Hypothalamus (tissue), 51 donors: ENCODE measurements at regions not wholly inside any gene's neighbourhood (a gene's known extent, or its start where the extent isn't known, plus 50 kb on each side); places are given as distances from the start of the nearest gene placed in this dataset.

Experiments used
- DNase-seq, 51 donors: peaks; one replicate each; lab custom pipeline; 2025; lab: John Stamatoyannopoulos, UW

- DNase-seq = no peak
Measured at GRCh38 chr22:42217752-42218280, 52.6 kb downstream of the TCF20 start.

GRCh38 chr22:42217019-42217751, 53.3 kb downstream of the TCF20 start:
- peak in 1 of 51 donors; percentile 11 for DNase-seq

- DNase-seq = peak in 48 of 51 donors; percentile 23 to 94 (median 72)
Measured at GRCh38 chr22:42214633-42215415, 55.6 kb downstream of the TCF20 start.

- no peak for DNase-seq
Measured at GRCh38 chr22:42208362-42208761, 62.1 kb downstream of the TCF20 start.

DNA sequence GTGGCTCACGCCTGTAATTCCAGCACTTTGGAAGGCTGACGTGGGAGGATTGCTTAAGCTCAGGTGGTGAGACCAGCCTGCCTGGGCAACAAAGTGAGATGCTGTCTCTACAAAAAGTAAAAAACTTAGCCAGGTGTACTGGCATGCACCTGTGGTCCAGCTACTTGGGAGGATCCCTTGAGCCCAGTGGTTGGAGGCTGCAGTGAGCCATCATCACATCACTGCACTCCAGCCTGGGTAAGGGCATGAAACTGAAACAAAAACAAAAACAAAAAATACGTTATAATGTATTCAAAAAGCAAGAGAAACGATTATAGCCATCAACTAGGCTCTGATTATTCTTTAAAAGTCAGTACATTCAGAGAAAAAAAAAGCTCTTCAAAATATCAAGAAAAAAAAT, 62.5 kb downstream of the TCF20 start:
- DNase-seq = no peak

DNA sequence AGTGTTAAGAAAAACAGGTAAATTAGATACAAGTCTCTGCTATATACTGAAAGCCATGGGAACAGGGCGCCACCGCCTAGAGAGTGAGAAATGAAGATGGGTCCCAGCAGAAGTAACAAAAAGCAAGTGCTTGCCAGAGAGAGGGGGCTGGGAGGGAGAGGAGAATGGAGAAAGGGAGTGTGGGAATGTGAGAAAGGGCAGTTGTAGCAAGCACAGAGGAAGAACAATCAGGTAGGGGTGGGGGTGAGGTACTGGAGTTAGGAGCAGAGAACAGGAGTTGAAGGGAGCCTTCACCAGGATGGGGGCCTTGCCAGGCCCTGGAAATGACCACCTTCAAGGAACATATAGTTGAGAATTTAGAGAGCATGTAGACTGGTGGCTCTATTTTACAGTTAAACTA, 66.8 kb downstream of the TCF20 start:
- DNase-seq = no peak

GRCh38 chr22:42202669-42203068, 67.8 kb downstream of the TCF20 start:
- DNase-seq = no peak

DNA sequence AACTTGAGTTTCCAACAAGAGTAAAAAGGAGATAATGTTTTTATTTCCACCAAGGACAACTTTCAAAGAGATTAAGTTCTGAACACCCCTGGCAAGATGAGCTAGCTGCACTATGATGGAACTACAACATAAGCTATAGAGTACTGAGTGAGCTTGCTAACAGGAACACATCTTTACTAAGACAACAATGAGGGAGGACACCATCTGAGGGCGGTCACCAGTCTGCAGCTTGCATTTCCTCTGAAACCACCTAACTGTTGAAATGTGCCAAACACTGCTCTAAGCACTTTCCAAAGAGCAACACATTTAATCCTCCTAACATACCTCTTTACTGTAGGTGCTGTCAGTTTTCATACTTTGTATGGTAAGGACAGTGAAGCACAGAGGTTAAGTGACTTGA, 68.4 kb downstream of the TCF20 start:
- DNase-seq = no peak

DNA sequence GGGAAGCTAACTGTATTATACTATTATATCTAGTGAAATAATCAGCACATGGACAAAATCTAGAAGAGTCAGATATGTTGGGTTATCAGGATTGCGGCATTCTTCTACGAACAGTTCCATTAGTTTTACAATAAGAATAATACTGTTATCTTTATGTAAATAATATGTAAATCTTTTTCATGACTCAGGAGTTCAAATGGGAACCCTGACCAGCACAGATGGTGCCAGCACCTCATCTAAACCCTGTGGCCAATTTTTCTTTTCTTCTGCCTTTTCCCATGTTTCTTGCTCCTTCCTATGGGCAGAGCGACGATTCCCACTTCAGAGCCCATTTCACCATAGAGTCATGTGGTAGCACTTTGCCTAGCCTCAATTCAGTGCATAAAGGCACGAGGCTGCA, 68.4 kb upstream of the CYP2D6 start:
- no peak for DNase-seq

DNA sequence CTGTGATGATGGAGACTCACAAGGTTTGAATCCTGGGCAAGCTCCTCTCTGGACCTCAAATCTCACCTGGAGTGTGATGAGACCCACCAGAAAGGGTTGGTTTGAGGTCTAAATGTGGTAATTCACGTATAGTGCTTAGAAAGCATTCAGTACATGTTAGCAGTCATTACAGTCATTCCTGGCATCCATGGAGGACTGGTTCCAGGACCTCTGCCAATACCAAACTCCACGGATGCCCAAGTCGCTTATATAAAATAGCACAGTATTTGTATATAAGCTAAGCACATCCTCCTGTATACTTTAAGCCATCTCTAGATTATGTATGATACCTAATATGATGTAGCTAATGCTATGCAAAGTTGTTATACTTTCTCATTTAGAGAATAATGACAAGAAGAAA, 67.6 kb upstream of the CYP2D6 start:
- DNase-seq = no peak

DNA sequence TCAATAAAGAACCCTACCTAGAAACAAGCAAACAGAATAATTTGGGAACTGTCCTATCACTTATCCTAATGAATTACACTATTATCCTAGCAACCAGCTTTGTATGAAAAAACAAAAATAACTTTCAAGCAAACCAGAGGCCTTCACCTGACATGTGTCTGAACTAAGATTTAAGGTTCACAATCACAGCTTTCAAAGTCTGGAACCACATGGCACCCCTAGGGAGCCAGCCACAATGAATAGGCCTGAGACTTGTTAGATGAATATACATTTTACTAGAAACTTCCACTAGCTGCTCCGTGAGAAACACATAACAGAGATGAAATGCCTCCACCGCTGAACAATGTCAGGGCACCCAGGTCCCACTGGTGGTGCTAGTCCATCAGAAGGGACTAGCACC, 65.8 kb upstream of the CYP2D6 start:
- no peak for DNase-seq

- DNase-seq = no peak
Measured at GRCh38 chr22:42194953-42195352, 64.3 kb upstream of the CYP2D6 start.

DNA sequence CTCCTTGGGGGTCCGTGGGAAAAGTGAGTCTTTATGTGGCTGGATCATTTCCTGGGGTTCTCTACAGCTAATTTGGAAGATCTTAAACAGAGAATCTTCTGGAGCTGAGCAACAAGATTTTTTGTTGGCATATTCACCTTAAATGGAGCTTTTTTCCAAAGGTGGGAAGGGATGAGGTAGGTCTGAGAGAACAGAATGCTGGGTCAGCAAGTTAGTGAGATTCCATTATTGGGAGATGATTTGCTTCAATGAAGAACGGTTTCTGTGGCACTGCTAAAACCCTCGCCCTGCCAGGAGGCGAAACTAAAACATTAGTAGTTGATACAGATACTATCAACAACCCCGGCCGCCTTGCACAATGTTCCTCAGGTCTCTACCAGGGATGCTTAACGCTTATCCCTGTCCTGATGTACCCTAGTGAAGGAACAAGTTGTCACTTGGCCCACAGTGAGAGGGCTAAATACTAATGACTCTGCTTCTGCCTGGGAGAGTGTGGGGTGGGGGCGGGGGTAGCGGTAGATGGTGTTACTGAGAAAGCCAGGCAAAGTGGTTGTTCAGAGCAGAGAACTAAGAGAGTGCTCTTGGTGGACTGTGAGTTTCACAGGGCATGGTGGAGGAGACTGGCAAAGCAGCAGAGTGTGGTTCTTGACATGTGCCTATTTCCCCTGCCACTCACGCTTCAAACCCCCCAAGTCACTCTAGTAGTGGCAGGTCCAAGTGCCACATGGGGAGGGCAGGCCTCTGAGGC, 63.7 kb upstream of the CYP2D6 start:
- DNase-seq = no peak

- DNase-seq = no peak
Measured at GRCh38 chr22:42192547-42192946, 61.9 kb upstream of the CYP2D6 start.

DNA sequence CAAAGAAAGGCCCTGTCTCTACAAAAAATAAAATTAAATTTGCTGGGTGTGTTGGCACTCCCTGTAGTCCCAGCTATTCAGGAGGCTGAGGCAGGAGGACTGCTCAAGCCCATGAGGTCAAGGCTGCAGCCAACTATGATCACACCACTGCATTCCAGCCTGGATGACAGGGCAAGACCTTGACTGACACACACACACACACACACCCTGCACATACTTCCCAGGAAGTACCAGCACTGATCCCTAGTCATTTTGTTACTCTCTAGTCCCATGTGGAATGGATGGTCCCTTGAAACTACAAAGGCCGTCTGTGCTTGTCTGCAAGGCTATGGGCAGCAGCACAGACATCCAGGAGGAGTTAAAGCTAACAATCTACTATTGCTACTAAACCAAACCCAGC, 59.7 kb upstream of the CYP2D6 start:
- DNase-seq = no peak

DNA sequence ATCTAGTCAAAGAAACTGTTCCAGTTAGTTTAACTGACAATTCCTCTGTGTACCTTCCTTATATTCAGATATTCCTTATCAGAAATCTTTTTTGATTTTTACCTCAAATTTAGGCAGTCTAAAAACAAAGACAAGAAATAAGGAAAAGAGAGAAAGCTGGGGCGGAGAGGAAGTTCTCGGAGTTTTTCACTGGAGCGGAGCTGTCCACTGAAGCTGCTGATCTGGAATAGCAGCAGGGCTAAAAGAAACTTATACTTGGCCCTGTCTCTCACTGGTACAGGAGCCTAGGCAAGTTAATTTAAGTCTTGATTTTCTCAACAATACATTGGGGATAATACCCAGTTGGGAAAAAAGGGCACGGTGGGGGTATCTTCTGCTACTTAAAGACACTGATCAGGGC, 59.2 kb upstream of the CYP2D6 start:
- DNase-seq = no peak

- DNase-seq = no peak
Measured at GRCh38 chr22:42188808-42189447, 58.3 kb upstream of the CYP2D6 start.

DNA sequence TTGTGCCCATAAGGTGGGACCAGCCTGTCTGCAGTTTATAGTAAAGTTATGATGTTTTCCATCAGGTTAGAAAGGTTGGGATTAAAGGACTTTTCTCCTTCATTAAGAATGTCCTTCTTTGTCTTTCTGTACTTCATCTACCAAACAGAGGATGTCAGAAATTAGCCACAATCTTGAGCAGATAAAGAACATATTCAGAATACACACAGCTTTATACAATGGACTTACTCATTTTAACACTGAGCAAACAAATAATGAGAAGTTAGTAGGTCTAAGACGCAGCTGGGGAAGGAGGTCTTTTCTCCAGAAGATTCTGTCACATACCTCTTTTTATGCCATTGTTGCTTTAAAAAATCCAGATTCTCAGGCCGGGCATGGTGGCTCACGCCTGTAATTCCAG, 57.0 kb upstream of the CYP2D6 start:
- DNase-seq = no peak

DNA sequence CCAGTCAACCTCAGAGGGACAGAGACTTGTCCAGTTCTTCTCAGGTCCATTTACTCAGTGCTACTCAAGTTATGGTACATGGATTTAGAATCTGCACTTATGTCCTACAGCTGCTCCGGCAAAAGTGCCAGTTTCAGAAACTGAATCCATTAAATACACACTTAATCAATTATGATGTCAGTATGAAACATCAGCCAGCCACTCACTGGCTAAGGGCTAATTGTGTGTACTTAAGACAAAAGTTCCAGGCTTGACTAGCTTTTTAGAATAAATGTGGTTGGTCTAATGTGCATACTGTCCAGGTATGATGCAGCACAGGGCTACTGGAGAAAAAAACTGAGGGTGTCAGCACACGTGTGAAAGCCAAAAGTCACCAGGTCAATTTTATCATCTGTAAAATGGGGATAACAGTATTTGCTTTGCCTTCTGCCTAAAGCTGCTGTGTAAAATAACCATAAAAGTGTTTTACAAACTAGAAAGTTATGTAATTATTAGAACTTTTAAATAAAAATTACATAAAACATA, 55.4 kb upstream of the CYP2D6 start:
- no peak for DNase-seq

- no peak for DNase-seq
Measured at GRCh38 chr22:42184852-42185251, 54.2 kb upstream of the CYP2D6 start.
